Trophoblast cell (in vitro differentiated cells and primary cell): ENCODE measurements at regions not wholly inside any gene's neighbourhood (a gene's known extent, or its start where the extent isn't known, plus 50 kb on each side); places are given as distances from the start of the nearest gene placed in this dataset.
"Not testable (repeated sequence)": the region's sequence is repeated elsewhere in the genome, so short reads cannot be mapped to it uniquely, and the experiment has no call there.

ENCODE experiments used
- DNase-seq, 2 donors: peaks; one replicate each; pipeline ENCODE4 v3.0.0-alpha.2; 2016
- H2AFZ ChIP-seq: 2 replicates; pipeline ENCODE4 v1.6.1; 2013; ENCODE audit warnings: low read length, moderate library complexity, mild to moderate bottlenecking; ENCODE audit not compliant: insufficient read depth, poor library complexity
- H2AK5ac ChIP-seq: 2 replicates; pipeline ENCODE4 v1.6.1; 2013; ENCODE audit warnings: mild to moderate bottlenecking, low read length
- H2BK120ac ChIP-seq: 2 replicates; pipeline ENCODE4 v1.6.1; 2013; ENCODE audit warnings: low read length, mild to moderate bottlenecking, moderate library complexity; ENCODE audit not compliant: insufficient read depth, poor library complexity
- H2BK12ac ChIP-seq: 2 replicates; pipeline ENCODE4 v1.6.1; 2013; ENCODE audit warnings: mild to moderate bottlenecking, low read length, moderate library complexity
- H2BK5ac ChIP-seq: 2 replicates; pipeline ENCODE4 v1.6.1; 2013; ENCODE audit warnings: low read length, low read depth, moderate library complexity, mild to moderate bottlenecking; ENCODE audit not compliant: poor library complexity
- H3K14ac ChIP-seq: 2 replicates; pipeline ENCODE4 v1.6.1; 2013; ENCODE audit warnings: mild to moderate bottlenecking, low read length
- H3K18ac ChIP-seq: 2 replicates; pipeline ENCODE4 v1.6.1; 2013; ENCODE audit warnings: mild to moderate bottlenecking, low read length
- H3K23ac ChIP-seq: 2 replicates; pipeline ENCODE4 v1.6.1; 2013; ENCODE audit warnings: low read length
- H3K27ac ChIP-seq: 2 replicates; pipeline ENCODE4 v1.5.1; 2013; ENCODE audit warnings: low read depth, mild to moderate bottlenecking, inconsistent platforms, low read length, moderate library complexity
- H3K27me3 ChIP-seq: 2 replicates; pipeline ENCODE4 v1.6.1; 2013; ENCODE audit warnings: inconsistent platforms, mild to moderate bottlenecking, low read length, moderate library complexity; ENCODE audit not compliant: insufficient read depth
- H3K36me3 ChIP-seq, 2 experiments: 1 replicate in 1 of 2; 2 replicates in 1 of 2; pipeline ENCODE4 v1.6.1; 2013; ENCODE audit warnings: low read length in 2 of 2, mild to moderate bottlenecking in 2 of 2, moderate library complexity in 1 of 2; ENCODE audit not compliant: insufficient read depth in 2 of 2, control insufficient read depth in 1 of 2
- H3K4ac ChIP-seq: 2 replicates; pipeline ENCODE4 v1.6.1; 2013; ENCODE audit warnings: low read depth, mild to moderate bottlenecking, low read length, moderate library complexity
- H3K4me1 ChIP-seq, 2 experiments: 1 replicate in 1 of 2; 2 replicates in 1 of 2; pipeline ENCODE4 v1.6.1; 2013; ENCODE audit warnings: low read length in 2 of 2, mild to moderate bottlenecking in 2 of 2, moderate library complexity in 1 of 2; ENCODE audit not compliant: insufficient read depth in 2 of 2, control insufficient read depth in 1 of 2
- H3K4me2 ChIP-seq: 2 replicates; pipeline ENCODE4 v1.6.1; 2013; ENCODE audit warnings: inconsistent platforms, mild to moderate bottlenecking, low read length, moderate library complexity
- H3K4me3 ChIP-seq: 2 replicates; pipeline ENCODE4 v1.5.1; 2013; ENCODE audit warnings: mild to moderate bottlenecking, low read depth, low read length, inconsistent platforms
- H3K79me1 ChIP-seq: one replicate; pipeline ENCODE4 v1.6.1; 2013; ENCODE audit warnings: low read length
- H3K79me2 ChIP-seq: 2 replicates; pipeline ENCODE4 v1.6.1; 2013; ENCODE audit warnings: low read length, mild to moderate bottlenecking; ENCODE audit not compliant: control insufficient read depth, insufficient read depth, poor library complexity
- H3K9ac ChIP-seq: 2 replicates; pipeline ENCODE4 v1.6.1; 2013; ENCODE audit warnings: mild to moderate bottlenecking, low read length
- H3K9me3 ChIP-seq: 2 replicates; pipeline ENCODE4 v1.6.1; 2013; ENCODE audit warnings: low read depth, mild to moderate bottlenecking, control low read depth, inconsistent platforms, low read length; ENCODE audit not compliant: insufficient read depth
- H4K12ac ChIP-seq: 2 replicates; pipeline ENCODE4 v1.6.1; 2013; ENCODE audit warnings: low read depth, mild to moderate bottlenecking, low read length, moderate library complexity
- H4K8ac ChIP-seq: 2 replicates; pipeline ENCODE4 v1.6.1; 2013; ENCODE audit warnings: low read depth, mild to moderate bottlenecking, low read length, moderate library complexity
- H4K91ac ChIP-seq: one replicate; pipeline ENCODE4 v1.6.1; 2013; ENCODE audit warnings: low read depth, mild to moderate bottlenecking, low read length, moderate library complexity
- WGBS: extraction: QIAGEN DNeasy Blood & Tissue Kit; methylation state at CpG from one replicate; pipeline ENCODE4 v1.1.7; 2013; ENCODE audit warnings: missing lambda C conversion rate; ENCODE audit not compliant: insufficient read length, insufficient coverage; ENCODE audit errors: extremely low coverage; 5-methylcytosine and 5-hydroxymethylcytosine counted together

- no peak for DNase-seq
- no peak overlapping the region for H2BK120ac ChIP-seq
- H3K14ac ChIP-seq = no peak overlapping the region
- no peak overlapping the region for H3K23ac ChIP-seq
- H3K27ac ChIP-seq = no peak overlapping the region
- H3K4me1 ChIP-seq = peaks cover 0 to 1% of the 10 kb centered on the region in 2 experiments
- no peak overlapping the region for H2BK12ac ChIP-seq
- no peak overlapping the region for H4K91ac ChIP-seq
- H2AK5ac ChIP-seq = no peak overlapping the region
- no peaks in the 10 kb centered on the region for H3K79me2 ChIP-seq
- no peak overlapping the region for H3K9ac ChIP-seq
- H2AFZ ChIP-seq = no peak overlapping the region
- no peak overlapping the region for H3K4ac ChIP-seq
- H4K12ac ChIP-seq = no peak overlapping the region
- no peaks in the 10 kb centered on the region for H3K27me3 ChIP-seq
- no peaks in the 10 kb centered on the region for H3K79me1 ChIP-seq
- no peak overlapping the region for H4K8ac ChIP-seq
- no peaks in the 10 kb centered on the region for H3K36me3 ChIP-seq
- no peak overlapping the region for H3K18ac ChIP-seq
- no peak overlapping the region for H3K4me3 ChIP-seq
- no peak overlapping the region for H2BK5ac ChIP-seq
- no peaks in the 10 kb centered on the region for H3K9me3 ChIP-seq
- H3K4me2 ChIP-seq = no peak overlapping the region
- WGBS = no CpG with 5 or more reads among the region's 2 CpGs
These were observed 429.7 kb downstream of the ARL4A start for GRCh38 chr7:13117103-13117502.

DNA sequence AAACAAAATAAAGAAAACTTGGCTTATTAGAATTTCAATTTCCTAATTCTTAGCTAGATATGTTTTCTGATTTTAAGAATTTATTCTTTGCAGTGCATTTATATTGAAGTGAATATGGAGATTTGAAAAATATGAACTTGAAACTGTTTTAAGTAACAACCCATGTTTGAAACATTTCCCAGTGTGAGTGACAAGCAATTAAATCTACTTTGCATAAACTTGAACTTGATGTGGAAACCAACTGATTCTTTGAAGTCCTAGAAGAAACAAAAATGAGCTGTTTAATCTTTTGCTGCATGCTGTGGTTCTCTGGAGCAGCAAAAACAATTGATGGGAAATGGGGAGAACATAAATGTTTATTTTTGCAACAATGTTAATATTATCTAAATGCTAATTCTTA lies 430.2 kb downstream of the ARL4A start:
- Histone ChIP-seq H2AK5ac (no peak overlapping the region), H2BK12ac (no peak overlapping the region), H3K9me3 (no peaks in the 10 kb centered on the region), H2BK5ac (no peak overlapping the region), H2AFZ (no peak overlapping the region), H3K9ac (no peak overlapping the region), H3K4ac (no peak overlapping the region), H2BK120ac (no peak overlapping the region), H3K23ac (no peak overlapping the region), H3K36me3 (no peaks in the 10 kb centered on the region), H3K4me1 (peaks cover 0 to 1% of the 10 kb centered on the region in 2 experiments), H3K27ac (no peak overlapping the region), H4K91ac (no peak overlapping the region), H3K27me3 (no peaks in the 10 kb centered on the region), H4K12ac (no peak overlapping the region), H4K8ac (no peak overlapping the region), H3K79me1 (no peaks in the 10 kb centered on the region), H3K4me3 (no peak overlapping the region), H3K4me2 (no peak overlapping the region), H3K18ac (no peak overlapping the region), H3K79me2 (no peaks in the 10 kb centered on the region), H3K14ac (no peak overlapping the region)
- no peak for DNase-seq

GRCh38 chr7:13124629-13125028 lies 437.2 kb downstream of the ARL4A start:
- H3K79me2 ChIP-seq, H3K4me3 ChIP-seq, H2AFZ ChIP-seq, H3K4me1 ChIP-seq, H2BK120ac ChIP-seq, H3K18ac ChIP-seq, H3K36me3 ChIP-seq, H3K14ac ChIP-seq, H3K27me3 ChIP-seq, H3K79me1 ChIP-seq, H3K9me3 ChIP-seq, H3K4ac ChIP-seq, H2AK5ac ChIP-seq, H3K23ac ChIP-seq, H2BK12ac ChIP-seq, H2BK5ac ChIP-seq, DNase-seq, H4K91ac ChIP-seq, H4K8ac ChIP-seq, H3K9ac ChIP-seq, H3K27ac ChIP-seq, H3K4me2 ChIP-seq, H4K12ac ChIP-seq: not testable (repeated sequence)
- no CpG with 5 or more reads among the region's 2 CpGs for WGBS

DNA sequence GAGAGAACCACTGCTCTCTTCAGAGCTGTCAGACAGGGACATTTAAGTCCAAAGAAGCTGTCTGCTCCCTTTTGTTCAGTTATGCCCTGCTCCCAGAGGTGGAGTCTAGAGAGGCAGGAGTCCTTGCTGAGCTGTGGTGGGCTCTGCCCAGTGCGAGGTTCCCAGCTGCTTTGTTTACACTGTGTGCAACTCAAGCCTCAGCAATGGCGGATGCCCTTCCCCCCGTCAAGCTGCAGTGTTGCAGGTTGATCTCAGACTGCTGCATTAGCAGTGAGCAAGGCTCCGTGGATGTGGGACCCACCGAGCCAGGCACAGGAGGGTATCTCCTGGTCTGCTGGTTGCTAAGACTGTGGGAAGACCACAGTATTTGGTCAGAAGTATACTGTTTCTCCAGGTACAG lies 438.9 kb downstream of the ARL4A start:
- Histone ChIP-seq H3K9me3 (no peaks in the 10 kb centered on the region), H3K4ac (no peak overlapping the region), H4K12ac (no peak overlapping the region), H4K8ac (no peak overlapping the region), H3K79me1 (no peaks in the 10 kb centered on the region), H3K4me3 (no peak overlapping the region), H3K18ac (no peak overlapping the region), H3K36me3 (no peaks in the 10 kb centered on the region), H3K27me3 (no peaks in the 10 kb centered on the region), H3K79me2 (no peaks in the 10 kb centered on the region), H2AFZ (no peak overlapping the region), H2AK5ac (no peak overlapping the region), H3K27ac (no peak overlapping the region), H3K14ac (no peak overlapping the region), H2BK5ac (no peak overlapping the region), H2BK120ac (no peak overlapping the region), H3K23ac (no peak overlapping the region), H4K91ac (no peak overlapping the region), H2BK12ac (no peak overlapping the region), H3K4me2 (no peak overlapping the region), H3K4me1 (no peaks in the 10 kb centered on the region), H3K9ac (no peak overlapping the region)
- no CpG with 5 or more reads among the region's 5 CpGs for WGBS
- DNase-seq = no peak

DNA sequence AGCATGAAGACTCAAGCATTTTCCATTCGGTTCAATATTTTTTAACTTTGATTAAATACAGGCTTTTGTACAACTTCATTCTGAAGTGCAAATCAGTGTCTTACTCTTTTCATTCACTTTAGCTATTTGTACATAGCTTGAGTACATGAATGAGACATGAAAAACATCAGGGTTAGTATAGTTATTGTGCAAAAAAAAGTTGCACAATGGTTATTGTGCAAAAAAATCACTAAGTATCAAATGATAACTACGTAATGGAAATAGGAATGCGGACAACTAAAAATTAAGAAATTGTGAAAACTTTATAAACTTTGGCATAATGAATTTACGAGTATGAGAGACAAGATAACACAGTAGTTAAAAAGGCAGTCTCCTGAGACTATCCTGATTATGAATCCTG lies 442.9 kb downstream of the ARL4A start:
- Histone ChIP-seq H3K4me3 (no peak overlapping the region), H2BK120ac (no peak overlapping the region), H3K4me1 (no peaks in the 10 kb centered on the region), H4K91ac (no peak overlapping the region), H4K12ac (no peak overlapping the region), H3K4me2 (no peak overlapping the region), H4K8ac (no peak overlapping the region), H3K36me3 (no peaks in the 10 kb centered on the region), H3K14ac (no peak overlapping the region), H3K79me2 (no peaks in the 10 kb centered on the region), H3K23ac (no peak overlapping the region), H2BK12ac (no peak overlapping the region), H2AK5ac (no peak overlapping the region), H2AFZ (no peak overlapping the region), H3K27ac (no peak overlapping the region), H3K4ac (no peak overlapping the region), H3K27me3 (no peaks in the 10 kb centered on the region), H3K9ac (no peak overlapping the region), H3K79me1 (no peaks in the 10 kb centered on the region), H2BK5ac (no peak overlapping the region), H3K9me3 (no peaks in the 10 kb centered on the region), H3K18ac (no peak overlapping the region)
- no peak for DNase-seq
- no CpG with 5 or more reads among the region's 4 CpGs for WGBS
